ENCODE measurements at regions not wholly inside any gene's neighbourhood (a gene's known extent, or its start where the extent isn't known, plus 50 kb on each side); places are given as distances from the start of the nearest gene placed in this dataset.

DNA sequence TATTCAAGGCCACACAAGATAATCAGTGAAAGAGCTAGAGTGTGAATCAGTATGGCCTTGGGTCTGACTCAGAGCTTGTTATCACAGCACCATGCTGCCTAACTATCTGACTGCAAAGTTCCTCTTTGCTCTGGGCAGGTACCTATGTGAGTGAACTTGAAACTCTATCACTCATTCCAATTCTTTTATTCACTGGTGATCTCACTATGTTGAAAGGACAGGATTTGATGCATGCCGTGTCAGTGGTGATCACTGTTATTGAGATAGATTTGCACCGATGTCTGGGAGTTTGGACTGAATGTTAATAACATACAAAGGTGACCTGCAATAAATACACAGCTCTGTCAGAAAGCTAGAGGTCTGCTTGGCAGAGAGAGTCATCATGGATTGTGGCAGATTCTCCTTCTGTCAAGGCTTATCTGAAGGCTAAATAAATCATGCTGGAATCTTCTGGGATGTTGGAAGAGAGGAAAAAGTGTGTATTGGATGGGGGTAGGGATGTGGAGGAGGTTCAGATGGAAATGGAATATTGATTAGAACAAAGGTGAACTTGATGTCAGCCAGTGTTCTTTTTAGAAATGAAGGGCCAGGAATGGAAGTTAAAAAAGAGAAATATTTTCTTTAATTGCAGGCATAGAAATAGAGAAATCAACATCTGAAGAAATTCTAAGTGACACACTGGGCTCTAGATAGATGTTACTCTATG is 91.8 kb upstream of the TNC start:
- DNase-seq: no peak

DNA sequence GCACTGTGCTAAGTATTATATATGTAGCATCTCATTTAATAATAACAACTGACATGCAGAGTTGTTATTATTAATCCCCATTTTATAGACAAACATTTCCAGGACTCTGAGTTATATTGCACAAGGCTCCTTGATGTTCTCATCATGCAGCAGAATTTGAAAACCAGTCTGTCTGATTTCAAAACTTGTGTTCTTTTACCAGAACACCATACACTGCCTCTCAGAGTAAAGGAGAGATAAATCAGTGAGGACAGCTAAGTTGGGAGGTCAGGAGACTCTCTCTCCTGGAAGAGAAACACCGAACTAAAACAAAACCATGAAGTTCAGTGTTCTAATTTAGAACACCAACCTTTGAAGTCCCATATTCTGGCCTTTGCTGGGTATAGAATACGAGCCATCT is 92.7 kb upstream of the TNC start:
- no peak for DNase-seq

DNA sequence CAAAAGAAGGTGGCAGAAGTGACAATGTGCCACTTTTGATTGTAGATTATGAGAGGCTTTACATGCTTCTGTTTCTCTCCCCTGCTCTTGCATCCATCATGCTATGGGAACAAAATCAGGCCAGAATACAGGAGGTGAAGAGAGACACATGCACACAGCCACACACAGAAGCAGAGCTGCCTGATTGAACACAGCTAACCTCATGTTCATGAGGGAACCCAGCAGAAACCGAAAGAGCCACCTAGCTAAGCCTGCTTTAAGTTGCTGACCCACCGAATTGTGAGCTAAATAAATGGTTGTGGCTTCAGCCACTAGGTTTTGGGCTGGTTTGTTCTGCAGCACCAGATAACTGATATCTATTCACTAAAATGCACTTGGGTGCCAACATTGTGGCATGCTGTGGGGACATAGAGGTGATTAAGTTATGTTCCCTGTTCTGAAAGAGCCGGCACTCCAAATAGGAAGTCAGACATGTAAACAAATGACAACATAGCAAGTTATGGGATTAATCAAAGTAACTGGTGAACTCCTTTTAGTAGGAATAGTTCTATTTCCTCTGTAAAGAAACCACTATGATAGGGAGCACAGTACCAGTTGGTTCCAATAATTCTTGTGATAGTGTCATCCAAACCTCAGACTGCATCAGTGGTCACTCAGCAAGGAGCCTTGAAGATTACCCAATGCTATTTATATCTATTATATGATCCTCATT is 93.6 kb upstream of the TNC start:
- DNase-seq: no peak

DNA sequence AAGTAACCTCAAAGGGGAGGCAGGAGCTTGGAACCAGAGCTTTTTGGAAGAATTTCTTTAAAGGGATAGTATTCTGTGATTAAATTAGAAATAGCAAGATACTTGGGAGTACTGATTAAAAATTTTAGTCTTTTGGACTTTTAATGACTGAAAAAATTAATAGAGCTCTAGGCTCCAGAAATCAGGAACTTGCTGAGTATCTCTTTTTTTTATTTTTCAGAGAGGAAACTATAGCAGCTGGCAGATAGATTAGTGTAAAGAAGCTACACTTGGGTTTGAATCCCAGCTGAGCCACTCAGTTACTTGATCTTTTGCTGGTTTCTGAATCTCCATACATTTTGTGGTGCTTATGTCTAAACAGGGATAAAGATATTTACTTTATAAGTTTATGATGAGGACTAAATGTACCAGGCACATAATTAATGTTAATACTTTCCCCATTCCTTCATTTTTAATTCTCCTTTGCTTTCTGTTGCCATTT is 94.2 kb upstream of the TNC start:
- DNase-seq: no peak

DNA sequence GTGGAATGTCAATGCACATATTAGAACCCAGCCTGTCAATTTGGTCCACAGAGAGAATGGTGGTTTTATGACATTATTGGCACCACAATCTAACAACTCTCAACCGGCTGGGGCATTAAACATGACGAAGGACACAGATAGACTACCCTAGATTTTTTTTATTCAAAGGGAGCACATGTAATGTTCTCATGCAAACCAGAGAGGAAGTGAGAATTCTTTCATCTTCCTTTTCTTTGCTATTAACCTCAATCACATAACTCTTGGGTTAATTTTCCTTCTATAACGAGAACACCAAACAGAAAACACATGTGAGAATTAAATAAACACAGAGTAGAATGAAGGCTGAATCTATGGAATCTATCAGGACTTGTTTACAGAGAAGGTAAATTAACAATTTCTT is 94.9 kb upstream of the TNC start:
- DNase-seq: no peak

DNA sequence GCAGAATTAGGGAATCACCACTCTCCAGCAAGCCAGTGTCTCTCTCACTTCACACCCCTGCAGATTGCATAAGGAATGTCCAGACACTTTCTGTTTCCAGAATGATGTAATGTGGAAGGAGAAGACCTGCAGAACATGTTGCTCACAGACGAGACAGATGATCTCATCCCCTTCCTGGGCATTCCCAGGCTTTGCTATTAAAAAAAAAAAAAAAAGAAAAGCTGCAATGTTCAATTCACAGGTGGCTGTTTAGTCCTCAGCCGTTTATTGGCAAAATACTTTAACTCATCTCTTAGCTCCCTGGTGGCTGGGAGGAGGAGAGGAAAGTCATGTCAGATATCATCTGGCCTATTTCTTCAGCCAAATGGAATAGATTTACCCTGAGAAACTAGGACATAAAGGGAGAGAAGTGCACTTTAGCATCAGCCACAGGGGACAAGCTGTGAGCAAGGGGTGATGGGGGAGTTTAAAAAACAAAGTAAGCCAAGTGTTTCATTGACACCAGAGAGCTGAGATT is 95.9 kb upstream of the TNC start:
- peak; percentile 87 for DNase-seq

DNA sequence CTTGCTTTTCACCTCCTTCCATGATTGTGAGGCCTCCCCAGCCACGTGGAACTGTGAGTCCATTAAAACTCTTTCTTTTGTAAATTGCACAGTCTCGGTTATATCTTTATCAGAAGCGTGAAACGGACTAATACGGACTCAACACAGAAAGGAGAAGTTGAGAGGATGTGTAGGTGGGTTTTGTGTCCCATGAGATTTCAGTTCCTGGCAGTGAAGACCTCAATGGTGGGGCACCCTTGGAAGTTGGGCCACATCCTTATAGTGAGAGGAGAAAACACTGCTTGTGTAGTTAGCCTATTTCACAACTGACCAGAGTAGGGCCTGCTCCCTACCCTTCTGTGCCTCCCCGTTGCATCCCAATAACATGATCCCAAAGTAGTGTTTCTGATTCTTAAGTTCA is 98.9 kb upstream of the TNC start:
- no peak for DNase-seq

DNA sequence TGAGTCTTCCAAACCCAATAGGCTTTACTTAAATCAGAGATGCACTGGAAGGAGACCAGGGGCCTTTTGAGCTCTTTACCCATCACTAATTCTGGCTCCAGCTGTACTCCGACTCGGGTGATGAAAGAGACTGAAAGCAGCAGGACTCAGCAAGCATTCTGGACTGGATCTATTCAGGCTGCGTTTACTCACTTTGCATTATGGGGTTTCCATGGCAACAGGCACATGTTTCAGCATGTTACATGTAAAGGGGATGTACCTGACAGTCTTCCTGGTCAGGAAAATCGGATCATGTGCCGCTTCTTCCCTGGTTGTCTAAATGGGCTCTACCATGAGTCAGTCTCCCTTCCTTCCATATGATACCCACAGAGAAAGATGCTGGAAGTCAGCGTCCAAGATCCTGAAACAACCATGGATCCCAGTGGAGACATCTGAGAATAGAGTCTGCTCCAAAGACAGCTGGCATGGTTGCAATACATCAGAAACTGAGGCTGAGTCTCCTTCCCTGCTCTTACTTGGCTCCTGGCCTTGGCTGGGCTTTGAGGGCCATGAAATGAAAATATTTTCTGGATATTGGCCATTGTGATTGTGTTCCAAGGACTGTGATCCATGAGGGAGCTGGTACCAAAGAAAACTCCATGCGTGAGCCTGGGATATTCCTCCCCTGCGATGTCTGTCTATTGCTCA is 102.5 kb upstream of the TNC start:
- peak; percentile 7 for DNase-seq

DNA sequence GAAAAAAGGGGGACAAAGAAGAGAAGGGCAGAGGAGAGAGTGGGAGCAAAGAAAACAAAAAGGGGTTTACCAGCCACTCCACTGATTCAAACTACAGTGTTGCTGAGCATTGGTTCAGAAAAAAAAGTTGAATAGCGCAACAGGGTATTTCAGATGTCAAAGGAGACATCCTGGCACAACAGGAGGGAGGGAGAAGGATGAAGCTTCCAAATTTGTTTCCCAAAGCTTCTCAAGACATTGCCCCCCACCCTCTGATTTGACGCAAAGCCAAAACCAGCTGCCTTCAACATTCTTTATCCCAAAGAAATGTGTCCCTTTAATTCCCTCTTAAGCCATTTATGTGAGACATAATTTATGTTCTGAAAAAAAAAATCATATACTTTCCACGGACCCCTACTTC is 105.5 kb upstream of the TNC start:
- DNase-seq: no peak

DNA sequence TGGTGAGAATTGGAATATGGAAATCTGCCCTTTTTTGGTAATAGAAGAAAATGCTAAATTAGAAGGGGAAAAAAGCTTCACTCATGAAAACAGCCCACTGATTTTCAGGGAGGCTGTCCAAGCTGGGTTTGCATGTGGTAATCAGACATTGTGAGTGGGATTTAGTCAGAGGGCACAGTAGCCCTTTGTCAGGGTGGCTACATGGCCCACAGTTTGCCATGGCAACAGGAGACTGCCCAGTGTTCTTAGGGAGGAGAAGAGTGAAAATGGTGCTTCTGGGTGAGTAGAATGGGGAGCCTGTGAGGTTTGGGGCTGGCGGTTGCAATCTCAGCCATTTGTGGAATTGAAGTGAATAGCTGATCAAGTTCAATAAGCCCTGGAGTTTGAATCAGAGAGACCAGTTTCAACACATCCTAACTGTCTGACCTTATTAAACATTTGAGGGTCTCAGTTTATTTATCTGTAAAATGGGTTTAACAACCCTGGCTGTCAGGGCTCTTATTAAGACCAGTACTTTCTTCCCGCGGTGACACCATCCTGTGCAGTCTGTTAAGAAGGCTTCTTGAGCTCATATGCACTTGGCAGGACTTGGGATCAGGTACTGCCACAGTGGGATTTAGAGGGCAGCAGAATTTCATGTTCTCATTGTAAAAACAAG is 107.6 kb upstream of the TNC start:
- no peak for DNase-seq

DNA sequence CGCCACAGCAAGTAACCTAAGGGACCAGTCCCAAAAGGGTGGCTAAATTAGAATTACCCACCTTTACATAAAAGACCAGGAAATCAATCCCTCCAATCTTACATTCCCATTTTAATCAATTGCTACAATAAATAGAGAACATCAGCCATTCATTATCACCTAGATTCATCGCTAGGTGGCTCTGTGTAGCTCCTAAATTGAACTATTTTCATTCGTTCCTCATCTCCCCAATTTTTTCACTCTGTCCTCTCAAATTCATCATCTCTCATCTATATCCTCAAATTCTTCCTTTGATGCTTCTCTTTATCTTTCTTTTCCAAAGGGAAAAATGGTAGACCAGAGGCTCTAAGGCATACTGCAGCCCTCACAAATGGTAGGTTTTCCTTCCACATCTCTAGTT is 108.2 kb upstream of the TNC start:
- no peak for DNase-seq

DNA sequence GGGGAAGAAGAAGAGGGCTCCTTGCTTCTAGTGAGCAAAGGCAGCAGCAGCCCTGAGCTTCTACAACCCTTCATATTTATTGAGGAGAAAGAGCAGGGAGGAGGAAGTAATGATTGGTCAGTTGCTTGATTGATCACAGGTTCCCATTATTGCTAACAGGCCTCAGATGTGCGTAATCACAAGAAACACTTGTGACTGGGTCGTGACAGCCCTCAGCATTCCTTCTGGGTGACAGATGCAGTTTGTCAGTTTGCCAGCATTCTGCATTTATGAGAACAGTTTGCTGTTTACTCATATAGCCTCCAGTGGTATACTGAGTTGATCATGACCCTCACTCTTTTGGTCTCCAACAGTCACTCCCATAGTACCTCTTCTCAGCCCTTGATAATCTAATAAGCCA is 111.5 kb upstream of the TNC start:
- no peak for DNase-seq

DNA sequence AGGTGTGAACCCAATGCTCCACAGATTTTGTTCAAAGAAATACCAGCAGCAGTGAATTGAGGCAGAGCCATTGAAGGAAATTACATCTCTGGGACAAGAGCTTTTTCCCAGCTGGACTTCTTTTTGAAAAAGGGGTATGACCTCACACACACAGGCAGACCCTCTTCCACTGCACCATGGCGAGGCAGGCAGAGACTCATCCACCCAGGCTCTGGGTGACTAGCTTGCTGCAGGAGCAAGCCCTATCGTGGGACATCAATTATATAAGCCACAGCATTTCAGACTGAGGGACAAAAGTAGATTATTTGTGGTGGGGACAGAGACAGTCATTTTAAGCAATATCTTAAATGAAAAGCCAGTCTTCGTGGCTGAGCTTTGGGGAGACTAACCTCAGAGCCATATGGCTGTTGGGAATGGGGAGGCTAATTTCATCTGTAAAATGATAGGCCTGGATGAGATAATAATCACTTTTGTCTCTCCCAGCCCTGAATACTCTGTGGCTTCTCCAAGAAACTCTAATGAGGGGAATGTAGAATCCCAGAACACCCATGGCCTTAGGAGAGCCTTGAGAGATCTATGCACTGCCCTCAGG is 113.1 kb upstream of the TNC start:
- no peak for DNase-seq

DNA sequence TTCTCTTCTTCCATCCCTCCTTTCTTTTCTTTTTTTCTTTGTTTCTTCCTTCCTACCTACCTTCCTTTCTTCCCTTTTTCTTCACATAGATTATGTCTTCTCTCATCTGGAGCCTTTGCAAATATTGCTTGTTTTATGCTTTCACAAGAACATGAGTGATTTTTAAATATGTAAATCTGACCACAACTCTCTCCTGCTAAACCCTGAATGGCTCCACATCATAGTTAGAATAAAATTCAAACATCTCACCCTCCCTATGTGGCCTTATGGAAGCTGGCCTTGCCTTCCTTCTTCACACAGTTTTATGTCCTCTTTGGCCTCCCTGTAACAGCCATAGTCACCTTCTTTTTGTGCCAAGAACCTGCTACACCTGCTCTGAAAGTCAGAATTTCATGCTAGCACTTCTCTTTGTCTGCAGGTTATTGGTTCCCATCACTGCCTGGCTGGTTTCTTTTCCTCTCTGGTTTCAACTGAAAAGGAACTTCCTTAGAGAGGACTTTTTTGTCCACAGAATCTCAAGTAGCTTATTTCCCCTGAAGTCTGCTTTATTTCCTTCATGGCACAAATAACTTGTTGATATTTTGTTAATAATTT is 114.3 kb upstream of the TNC start:
- no peak for DNase-seq

DNA sequence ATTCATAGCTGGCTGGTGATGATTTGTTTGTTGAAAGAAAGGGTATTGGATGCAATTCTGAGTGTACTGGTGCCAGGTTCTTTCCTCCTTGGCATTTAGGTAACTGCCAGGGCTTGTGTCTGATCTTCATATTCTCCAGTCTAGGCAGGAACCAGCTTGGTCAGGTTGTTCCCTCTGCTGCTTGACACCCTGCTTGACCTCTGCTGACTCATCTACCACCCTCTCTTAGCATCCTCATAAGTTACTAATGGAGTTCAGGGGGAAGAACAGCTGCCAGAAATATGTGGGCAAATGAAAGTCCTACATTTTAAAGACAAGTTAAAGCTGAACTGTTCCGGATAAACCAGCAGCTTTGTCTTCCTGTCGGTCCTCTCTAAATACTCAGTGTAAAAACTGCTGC is 116.1 kb upstream of the TNC start:
- peak; percentile 8 for DNase-seq

DNA sequence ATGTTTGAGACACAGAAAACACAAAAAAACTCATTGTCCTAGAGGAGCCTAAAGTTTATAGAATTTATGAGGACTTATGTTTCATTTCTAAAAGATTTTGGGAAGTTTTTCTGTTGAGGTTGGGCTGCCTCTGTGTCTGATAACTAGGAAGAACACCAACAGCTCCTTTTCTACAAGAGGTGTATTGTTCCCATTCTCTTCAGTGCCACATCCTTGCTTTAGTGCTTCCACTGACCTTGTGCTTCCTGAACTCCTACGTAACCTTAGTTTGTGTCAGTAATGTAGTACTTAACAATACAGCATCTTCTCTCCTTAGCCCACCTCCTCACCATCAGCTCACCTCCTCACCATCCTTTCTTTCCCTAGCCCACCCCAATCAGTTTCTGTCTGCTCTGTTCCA is 117.3 kb upstream of the TNC start:
- no peak for DNase-seq

DNA sequence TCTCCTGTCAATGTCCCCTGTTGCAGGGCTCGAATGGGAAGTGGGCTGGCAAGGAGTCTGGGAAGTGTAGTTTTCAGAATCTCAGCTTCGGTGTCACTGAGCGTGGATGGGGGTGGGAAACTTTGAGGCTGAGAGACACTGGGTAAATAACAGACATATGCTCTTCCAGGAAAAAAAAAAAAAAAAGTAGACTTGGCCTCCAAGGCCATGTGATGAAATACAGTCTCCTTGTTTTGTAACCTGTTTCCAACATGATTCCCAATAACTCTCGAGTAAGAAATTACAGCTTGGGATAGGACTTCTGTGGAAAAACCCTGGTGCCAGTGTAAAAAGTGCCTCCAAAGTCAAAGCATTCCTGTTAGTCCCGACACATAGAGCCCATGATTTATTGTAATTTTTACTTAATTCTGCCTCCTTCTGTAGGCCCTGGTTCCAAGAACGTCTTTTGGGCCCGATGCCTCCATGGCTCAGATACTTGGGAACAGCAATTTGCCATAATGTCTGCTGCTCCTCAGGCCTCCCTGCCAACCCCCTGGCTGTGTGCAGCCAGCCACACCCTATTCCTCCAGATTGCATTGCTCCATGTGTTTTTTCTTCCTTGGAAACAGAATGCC is 119.5 kb upstream of the TNC start:
- DNase-seq: peak; percentile 82

DNA sequence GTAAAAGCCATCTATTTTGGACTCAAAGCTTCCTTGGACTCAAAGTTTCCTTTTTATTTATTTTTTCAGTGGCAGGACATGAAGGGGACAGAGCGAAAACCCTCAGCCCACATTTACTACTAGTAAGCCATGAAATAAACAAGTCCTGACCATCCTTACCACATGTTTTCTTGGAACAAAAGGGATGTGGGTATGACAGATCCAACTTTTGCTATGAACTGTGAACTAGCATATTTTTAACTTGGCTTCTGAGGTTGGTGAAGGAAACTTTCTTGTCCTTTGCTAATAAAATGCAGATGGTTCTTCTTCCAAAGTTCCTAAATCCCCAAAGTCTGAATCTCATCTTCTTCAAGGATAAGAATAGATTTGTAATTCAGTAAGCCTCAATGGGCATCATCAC is 122.7 kb upstream of the TNC start:
- peak; percentile 29 for DNase-seq

DNA sequence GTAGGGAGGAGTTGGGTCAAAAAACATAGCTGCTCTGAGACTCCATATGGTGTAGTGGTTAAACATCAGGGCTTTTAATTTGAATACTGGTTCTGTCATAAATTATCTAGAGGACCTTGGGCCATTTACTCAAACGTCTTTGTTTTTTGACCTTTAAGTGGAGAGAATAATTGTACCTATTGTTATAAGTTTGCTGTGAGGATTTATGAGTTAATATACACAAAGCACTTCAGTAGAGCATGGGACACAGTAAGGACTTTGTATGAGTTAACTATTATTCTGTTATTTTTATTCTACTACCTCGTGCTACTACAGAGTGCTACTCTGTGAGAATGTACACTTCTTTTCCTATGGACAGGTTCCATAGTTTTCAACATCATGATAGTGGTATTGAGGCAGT is 123.7 kb upstream of the TNC start:
- DNase-seq: no peak

DNA sequence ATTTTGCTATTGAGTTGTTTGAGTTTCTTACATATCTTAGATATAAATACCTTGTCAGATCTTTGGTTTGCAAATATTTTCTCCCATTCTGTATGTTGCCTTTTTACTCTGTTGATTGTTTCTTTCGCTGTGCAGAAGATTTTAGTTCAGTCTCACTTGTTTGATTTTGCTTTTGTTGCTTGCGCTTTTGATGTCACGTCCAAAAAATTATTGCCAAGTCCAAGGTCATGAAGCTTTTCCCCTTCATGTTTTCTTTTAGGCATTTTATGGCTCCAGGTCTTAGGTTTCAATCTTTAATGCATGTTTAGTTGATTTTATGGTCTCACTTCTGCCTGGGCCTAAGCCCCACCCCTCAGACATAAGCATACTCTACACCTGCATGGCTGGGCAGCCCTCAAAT is 131.5 kb upstream of the TNC start:
- no peak for DNase-seq

DNA sequence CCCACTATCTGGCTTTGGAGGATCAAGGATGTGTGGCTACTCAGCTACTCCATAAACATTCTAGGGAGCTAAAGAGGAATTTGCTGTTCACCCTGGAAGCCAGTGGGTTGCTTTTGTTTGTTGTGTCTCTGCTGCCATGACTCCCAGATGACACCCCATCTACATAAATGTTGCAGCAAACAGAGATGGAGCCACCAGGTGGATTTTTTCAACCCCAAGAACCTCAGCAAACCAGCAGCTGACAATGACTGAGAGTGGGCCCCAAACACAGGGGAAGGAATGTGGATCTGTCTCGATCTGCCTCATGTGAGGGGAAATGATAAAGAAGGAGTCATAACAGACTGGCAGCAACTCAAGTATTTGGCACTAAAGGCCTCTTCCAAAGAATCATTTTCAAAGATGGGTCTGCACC is 132.7 kb upstream of the TNC start:
- peak; percentile 7 for DNase-seq
